Inflammatory macrophage treated with lipopolysaccharide for 4 hours (primary cell): ENCODE measurements at regions not wholly inside any gene's neighbourhood (a gene's known extent, or its start where the extent isn't known, plus 50 kb on each side); places are given as distances from the start of the nearest gene placed in this dataset.
"Not testable (repeated sequence)": the region's sequence is repeated elsewhere in the genome, so short reads cannot be mapped to it uniquely, and the experiment has no call there.

Experiments used
- DNase-seq: peaks from one replicate; pipeline ENCODE4 v3.0.0-alpha.2; 2020

- DNase-seq = no peak
Measured at GRCh38 chr5:113723021-113723420, 209.5 kb downstream of the YTHDC2 start.

DNA sequence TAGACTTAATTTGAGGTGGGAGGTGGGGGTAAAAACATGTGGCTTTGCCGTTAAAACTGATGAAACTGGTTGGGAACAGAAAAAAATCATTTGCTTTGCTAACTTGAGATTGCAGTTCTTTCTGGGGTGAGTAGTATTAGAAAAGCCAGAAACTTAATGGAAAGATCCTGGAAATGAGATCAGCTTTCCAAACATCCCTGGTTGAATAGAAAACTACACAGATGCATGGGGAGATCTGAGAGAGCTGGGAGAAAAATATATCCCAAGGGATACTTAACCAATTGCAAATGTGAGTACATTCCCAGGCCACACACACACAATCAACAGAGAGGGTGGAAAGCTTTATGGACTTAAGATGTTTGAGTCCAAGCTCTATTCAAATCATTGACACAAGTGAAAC is 222.3 kb downstream of the YTHDC2 start:
- DNase-seq = no peak

GRCh38 chr5:113742176-113742575 is 228.7 kb downstream of the YTHDC2 start:
- DNase-seq = no peak

GRCh38 chr5:113742639-113743038 is 229.1 kb downstream of the YTHDC2 start:
- no peak for DNase-seq

DNA sequence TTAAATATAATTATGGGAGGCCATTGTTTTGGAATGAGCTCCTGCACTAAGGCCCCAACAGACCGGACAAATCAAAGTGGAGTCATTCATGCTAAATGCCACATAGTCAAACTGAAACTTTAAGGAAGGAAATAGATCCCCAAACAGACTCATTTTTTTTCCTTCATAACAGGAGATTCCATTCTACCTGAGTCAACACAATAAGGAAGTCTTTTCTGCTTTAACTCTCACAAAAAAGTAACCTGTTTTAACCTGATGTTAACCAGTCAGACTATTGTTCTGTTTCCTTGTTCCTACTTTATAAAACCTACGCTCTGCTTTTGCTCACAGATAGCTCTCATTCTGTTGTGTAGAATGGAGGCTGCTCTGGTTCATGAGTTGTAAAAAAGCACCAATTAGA is 234.9 kb downstream of the YTHDC2 start:
- DNase-seq = no peak

- no peak for DNase-seq
Measured at GRCh38 chr5:113749334-113749733, 235.8 kb downstream of the YTHDC2 start.

DNA sequence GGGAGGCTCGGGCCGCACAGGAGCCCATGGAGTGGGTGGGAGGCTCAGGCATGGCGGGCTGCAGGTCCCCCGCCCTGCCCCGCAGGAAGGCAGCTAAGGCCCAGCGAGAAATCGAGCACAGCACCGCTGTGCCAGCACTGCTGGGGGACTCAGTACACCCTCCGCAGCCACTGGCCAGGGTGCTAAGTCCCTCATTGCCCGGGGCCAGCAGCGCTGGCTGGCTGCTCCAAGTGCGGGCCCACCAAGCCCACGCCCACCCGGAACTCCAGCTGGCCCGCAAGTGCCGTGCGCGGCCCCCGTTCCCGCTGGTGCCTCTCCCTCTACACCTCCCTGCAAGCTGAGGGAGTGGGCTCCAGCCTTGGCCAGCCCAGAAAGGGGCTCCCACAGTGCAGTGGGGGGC is 239.7 kb downstream of the YTHDC2 start:
- not testable (repeated sequence) for DNase-seq

GRCh38 chr5:113755516-113755915 is 242.0 kb downstream of the YTHDC2 start:
- no peak for DNase-seq

DNA sequence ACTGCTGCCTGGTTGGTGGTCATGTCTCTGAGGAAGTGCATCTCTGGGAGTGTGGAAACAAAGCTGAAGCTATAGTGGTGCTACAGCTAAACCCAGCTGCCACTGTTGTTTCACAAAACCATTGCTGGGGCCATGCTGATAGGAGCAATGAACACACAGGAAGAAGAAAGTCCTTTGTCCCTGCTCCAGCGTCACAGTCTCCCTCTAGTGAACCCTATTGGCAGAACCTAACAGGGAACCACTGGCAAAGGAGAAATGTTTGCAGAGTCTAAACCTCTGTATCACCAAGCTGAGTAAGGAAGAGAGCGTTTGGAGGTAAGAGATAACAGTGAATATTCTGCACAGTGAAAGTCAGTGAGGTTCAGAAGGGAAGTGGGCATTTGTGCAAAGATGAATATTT is 244.0 kb downstream of the YTHDC2 start:
- DNase-seq = no peak

DNA sequence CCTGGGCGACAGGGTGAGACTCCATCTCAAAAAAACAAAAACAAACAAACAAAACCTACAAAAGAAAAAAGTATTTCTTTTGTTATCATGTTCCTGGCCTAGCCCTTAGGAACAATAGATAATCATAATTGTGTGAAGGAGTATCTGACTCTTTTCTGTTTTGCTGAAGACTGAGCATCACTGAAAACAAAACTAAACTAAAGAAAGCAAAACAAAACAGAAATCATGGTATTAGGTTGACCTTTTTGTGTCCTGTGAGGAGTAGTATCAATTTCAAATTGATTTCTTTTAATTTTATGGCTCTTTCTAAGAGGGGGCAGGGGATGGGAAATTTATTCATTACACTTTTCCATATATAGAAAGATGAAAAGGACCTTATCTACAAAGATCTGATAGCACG is 246.0 kb downstream of the YTHDC2 start:
- DNase-seq = no peak

GRCh38 chr5:113760486-113760885 is 247.0 kb downstream of the YTHDC2 start:
- no peak for DNase-seq

DNA sequence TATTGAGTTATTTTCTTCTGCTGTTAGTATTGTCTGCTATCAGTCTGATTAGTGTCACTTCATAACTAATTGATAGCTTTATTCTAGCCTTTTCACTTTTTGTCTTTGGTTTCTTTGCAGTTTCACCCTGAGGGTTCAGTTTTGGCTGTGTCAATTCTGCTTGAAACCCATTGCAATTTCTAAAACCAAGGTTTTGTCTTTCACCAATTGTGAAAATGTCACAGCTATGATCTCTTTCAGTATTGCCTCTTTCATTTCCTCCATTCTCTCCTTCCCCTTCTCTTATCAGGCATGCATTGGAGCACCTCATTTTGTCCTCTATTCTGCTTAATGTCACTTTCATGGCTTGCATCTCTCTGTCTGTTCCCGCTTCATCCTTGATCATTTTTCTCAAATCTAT is 248.1 kb downstream of the YTHDC2 start:
- DNase-seq = no peak

DNA sequence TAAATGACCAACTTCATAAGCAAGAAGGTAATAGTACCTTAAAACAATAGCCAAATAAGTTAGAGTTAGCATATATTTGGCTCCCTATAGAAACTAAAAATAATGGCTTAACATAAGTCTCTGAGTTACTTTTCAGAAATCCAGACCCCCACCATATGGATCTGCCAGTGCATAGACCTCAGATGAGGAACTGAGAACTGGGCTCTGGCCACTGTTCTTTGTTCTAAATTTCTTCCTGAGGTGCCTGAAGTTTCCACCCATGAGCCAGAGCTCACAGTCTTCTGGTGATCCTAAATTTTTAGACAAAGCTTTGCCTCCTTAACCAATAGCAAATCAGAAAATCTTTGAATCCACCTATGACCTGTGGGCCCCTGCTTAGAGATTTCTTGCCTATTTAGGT is 250.9 kb downstream of the YTHDC2 start:
- DNase-seq = no peak

DNA sequence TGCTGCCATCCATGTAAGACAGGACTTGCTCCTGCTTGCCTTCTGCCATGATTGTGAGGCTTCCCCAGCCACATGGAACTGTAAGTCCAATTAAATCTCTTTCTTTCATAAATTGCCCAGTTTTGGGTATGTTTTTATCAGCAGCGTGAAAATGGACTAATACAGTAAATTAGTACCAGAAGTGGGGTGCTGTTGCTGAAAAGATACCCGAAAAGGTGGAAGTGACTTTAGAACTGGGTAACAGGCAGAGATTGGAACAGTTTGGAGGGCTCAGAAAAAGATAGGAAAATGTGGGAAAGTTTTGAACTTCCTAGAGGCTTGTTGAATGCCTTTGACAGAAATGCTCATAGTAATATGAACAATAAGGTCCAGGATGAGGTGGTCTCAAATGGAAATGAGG is 253.3 kb downstream of the YTHDC2 start:
- not testable (repeated sequence) for DNase-seq

GRCh38 chr5:113770648-113771047 is 257.2 kb downstream of the YTHDC2 start:
- DNase-seq = no peak

DNA sequence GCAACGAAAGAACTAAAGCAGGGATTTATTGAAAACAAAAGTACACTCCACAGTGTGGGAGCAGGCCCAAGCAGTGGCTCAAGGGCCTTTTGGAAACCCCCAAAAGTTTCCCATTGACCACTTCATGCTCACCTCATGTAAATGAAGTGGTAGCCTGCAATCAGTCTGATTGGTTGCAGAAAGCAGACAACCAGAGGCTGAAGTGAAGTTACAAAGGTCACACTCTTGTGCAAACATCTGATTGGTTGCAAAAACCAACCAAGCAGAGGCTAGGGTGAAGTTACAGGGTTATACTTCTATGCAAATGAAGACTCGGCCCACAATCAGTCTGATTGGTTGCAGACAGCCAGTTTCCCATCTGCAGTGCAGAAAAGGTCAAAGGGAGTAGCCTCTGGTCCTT is 258.0 kb downstream of the YTHDC2 start:
- DNase-seq = peak; percentile 27

DNA sequence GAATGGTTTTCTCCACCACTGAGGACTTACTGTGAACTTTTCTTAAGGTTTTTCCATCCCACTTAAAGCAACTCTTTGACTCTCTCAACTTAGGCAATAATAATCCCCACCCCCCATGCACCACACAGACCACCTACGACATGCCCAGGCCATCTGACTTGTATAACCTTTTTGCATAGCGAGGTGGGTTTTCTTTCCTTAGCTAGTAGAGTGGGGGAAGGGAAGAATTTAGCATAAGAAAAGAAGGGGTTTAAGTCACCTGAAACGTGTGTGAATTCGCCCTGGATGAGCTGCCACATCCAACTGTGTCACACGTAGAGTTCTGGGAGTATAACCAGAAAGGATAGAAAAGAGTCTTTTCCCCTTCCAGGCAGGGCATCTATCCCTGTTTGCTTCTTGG is 262.7 kb downstream of the YTHDC2 start:
- DNase-seq = no peak

DNA sequence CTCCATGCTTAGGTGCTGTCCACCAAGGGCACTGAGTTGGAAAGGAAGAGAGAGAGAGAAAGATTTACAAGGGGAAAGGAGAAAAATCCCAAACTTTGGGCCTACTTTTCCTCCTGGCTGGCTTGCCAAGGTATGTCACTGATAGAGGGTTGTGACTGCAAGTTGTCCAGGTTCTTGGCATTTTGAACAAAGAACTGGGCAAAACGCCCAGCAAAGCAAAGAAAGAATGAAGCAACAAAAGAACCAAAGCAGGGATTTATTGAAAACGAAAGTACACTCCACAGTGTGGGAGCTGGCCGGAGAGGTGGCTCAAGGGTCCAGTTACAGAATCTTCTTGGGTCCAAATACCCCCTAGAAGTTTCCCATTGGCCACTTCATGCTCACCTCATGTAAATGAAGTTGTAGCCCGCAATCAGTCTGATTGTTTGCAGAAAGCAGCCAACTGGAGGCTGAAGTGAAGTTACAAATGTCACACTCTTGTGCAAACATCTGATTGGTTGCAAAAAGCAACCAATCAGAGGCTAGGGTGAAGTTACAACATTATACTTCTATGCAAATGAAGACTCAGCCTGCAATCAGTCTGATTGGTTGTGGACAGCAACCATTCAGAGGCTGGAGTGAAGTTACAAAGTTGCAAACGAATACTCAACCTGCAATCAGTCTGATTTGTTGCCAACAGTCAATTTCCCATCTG is 263.5 kb downstream of the YTHDC2 start:
- no peak for DNase-seq

DNA sequence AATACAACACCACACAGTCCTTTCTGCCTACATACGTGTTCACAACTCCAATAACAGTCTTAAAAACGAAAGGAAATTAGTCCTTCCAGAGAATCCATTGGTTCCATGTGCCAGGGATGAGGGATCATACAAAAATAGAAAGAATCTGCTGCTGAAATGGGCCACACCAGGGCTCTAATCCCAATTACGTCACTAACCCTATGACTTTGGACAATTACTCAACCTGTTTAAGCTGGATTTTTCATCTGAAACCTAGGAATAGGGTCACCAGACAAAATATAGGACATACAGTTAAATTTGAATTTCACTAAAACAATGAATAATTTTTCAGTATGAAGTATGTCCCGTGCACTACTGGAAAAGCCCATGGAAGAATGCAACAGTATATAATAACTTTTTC is 264.7 kb downstream of the YTHDC2 start:
- no peak for DNase-seq

- no peak for DNase-seq
Measured at GRCh38 chr5:113788141-113788655, 274.7 kb downstream of the YTHDC2 start.

DNA sequence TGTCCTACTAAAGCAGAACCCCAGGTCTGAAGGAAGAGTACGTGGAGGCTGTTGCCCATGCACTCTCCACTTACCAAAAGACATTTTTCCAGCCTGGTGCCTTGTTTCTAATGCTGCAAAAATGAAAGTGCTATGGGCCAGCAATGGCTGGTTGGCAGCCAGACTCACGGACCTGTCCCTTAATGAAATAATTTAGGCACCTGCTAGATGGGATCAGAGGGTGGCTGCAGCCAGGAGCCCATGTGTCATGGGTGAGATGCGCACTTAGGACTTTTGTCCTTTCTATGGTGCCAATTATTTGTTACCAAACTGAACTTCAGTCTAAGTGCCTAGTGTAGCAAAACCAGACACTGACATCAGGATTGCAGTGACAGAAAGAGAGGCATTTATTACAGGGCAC is 276.3 kb downstream of the YTHDC2 start:
- no peak for DNase-seq

GRCh38 chr5:113792806-113793205 is 279.3 kb downstream of the YTHDC2 start:
- DNase-seq = no peak

DNA sequence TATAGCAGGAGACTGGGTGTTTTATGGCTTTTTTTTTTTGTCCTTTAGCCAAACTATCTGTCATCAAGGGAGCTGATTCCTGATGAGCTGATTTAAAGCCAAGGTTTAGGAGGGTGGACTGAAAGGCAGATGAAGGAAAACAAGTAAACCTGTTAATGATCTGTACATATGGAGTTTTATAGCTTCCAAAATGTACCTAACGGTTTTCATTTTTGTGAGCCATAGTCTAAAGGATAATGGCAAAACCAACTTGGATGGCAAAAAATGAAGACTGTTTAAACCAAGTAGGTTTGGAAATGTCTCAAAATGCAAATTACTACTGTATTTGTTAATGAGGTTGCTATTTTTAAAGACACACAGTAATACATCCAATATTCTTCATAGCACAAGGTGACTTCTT is 281.5 kb downstream of the YTHDC2 start:
- no peak for DNase-seq

GRCh38 chr5:113800686-113801085 is 287.2 kb downstream of the YTHDC2 start:
- no peak for DNase-seq

GRCh38 chr5:113804264-113804663 is 290.8 kb downstream of the YTHDC2 start:
- no peak for DNase-seq
